Common myeloid progenitor, CD34-positive (primary cell): ENCODE measurements at regions not wholly inside any gene's neighbourhood (a gene's known extent, or its start where the extent isn't known, plus 50 kb on each side); places are given as distances from the start of the nearest gene placed in this dataset.

Source experiments
- CTCF ChIA-PET: fragments of 350-600 bp; sonication (Branson Sonifier 250); formaldehyde crosslinking; loops from one replicate; lab custom pipeline; 2021; ENCODE audit warnings: antibody characterized with exemption; lab: Charles Lee
- POLR2A ChIA-PET: fragments of 350-600 bp; sonication (Branson Sonifier 250); formaldehyde crosslinking; loops from one replicate; lab custom pipeline; 2021; ENCODE audit warnings: antibody characterized with exemption; lab: Charles Lee
- DNase-seq, 3 donors: peaks; one replicate each; pipeline versions ENCODE4 v3.0.0 to v3.0.0-alpha.2; 2013
- H3K27ac ChIP-seq, 2 experiments: 1 replicate in 1 of 2; 2 replicates in 1 of 2; pipeline ENCODE4 v1.7.0; 2013; ENCODE audit warnings: inconsistent platforms in 2 of 2, low read length in 2 of 2, mild to moderate bottlenecking in 2 of 2, low read depth in 1 of 2, moderate library complexity in 1 of 2; ENCODE audit not compliant: severe bottlenecking in 2 of 2, insufficient read depth in 1 of 2, poor library complexity in 1 of 2
- H3K27me3 ChIP-seq, 5 experiments: replicated peaks in 2 of 5; 1 replicate in 3 of 5; 2 replicates in 2 of 5; pipeline versions ENCODE4 v1.6.1 to v1.7.0; 2013; ENCODE audit warnings: low read length in 4 of 5, mild to moderate bottlenecking in 2 of 5, moderate library complexity in 2 of 5, inconsistent platforms in 1 of 5; ENCODE audit not compliant: insufficient read depth in 5 of 5, control insufficient read depth in 4 of 5
- H3K36me3 ChIP-seq, 4 experiments: 1 replicate in 2 of 4; 2 replicates in 2 of 4; pipeline versions ENCODE4 v1.6.1 to v1.7.0; 2013; ENCODE audit warnings: low read length in 3 of 4, control low read depth in 1 of 4, mild to moderate bottlenecking in 1 of 4; ENCODE audit not compliant: control insufficient read depth in 4 of 4, insufficient read depth in 4 of 4
- H3K4me1 ChIP-seq, 4 experiments: 1 replicate in 3 of 4; 2 replicates in 1 of 4; pipeline versions ENCODE4 v1.6.1 to v1.7.1; 2013; ENCODE audit warnings: low read length in 3 of 4, mild to moderate bottlenecking in 3 of 4, control low read depth in 1 of 4, inconsistent platforms in 1 of 4, moderate library complexity in 1 of 4; ENCODE audit not compliant: control insufficient read depth in 4 of 4, insufficient read depth in 4 of 4; ENCODE audit errors: control extremely low read depth in 1 of 4
- H3K4me3 ChIP-seq, 7 experiments: 1 replicate in 4 of 7; 2 replicates in 3 of 7; pipeline versions ENCODE4 v1.5.1 to v1.7.0; 2013; ENCODE audit warnings: mild to moderate bottlenecking in 7 of 7, low read length in 6 of 7, moderate library complexity in 6 of 7, inconsistent platforms in 2 of 7, low read depth in 2 of 7, control low read depth in 1 of 7; ENCODE audit not compliant: insufficient read depth in 4 of 7, control insufficient read depth in 1 of 7; ENCODE audit errors: extremely low read depth in 1 of 7
- H3K9me3 ChIP-seq, 5 experiments: 1 replicate in 4 of 5; 2 replicates in 1 of 5; pipeline versions ENCODE4 v1.6.1 to v1.7.1; 2013; ENCODE audit warnings: low read length in 4 of 5, mild to moderate bottlenecking in 2 of 5, inconsistent platforms in 1 of 5, low read depth in 1 of 5, moderate library complexity in 1 of 5; ENCODE audit not compliant: control insufficient read depth in 4 of 5, insufficient read depth in 2 of 5; ENCODE audit errors: control extremely low read depth in 1 of 5
- WGBS: methylation state at CpG from one replicate; pipeline ENCODE4 v1.1.5; 2013; ENCODE audit not compliant: insufficient coverage; 5-methylcytosine and 5-hydroxymethylcytosine counted together

DNA sequence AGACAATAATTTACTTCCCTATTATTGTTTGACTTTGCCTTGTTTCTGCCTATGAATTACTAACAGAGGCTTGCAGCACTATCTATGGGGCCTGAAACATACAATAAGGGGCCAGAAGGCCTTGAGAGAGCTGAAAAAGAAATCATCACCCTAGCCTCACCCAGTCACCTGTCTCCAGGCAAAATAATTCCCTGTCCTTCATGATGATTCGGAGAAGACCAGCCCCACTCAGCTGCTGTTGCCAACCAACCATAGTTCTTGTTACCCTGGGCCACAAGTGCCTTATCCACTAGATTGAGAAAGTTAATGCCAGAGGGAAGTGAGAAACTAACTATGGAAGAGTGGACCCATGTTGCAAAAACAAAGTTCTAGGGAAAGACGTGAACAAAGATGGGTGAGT lies 97.1 kb downstream of the ARF6 start:
- DNase-seq = no peak
- no peaks in the 10 kb centered on the region for H3K36me3 ChIP-seq
- no peak overlapping the region for H3K4me3 ChIP-seq
- WGBS = 100% methylated on average over 2 of the region's 2 CpGs
- no peak overlapping the region for H3K27ac ChIP-seq
- peaks cover 0 to 10% (median 0%) of the 10 kb centered on the region in 4 experiments for H3K4me1 ChIP-seq
- no peaks in the 10 kb centered on the region for H3K9me3 ChIP-seq
- no peaks in the 10 kb centered on the region for H3K27me3 ChIP-seq
- POLR2A ChIA-PET = no interaction called here
- CTCF ChIA-PET = interaction anchor here (0.8 to 2.1 kb wide), 2 partner anchors 9 to 10 kb away, joined by 3 to 6 read pairs; no protein-coding TSS in a partner anchor

DNA sequence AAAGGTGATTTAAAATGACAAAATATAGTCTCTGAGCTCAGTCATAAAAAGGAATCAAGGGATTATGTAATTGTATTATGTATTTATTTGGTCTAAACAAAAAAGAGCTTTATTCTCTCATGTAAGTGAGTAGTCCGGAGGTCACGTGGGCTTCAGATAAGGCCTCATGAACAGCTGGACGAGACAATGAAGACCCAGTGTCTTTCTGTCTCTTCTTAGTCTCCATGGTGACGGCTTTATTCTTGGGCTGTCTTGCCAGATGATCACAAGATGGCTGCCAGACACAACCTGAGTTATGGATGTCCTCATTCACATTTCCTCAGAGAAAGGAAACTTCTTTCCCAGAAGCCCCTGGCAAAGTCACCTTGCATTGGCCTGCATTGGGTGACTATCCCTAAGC lies 98.6 kb downstream of the ARF6 start:
- DNase-seq = no peak
- 98% methylated on average over 4 of the region's 4 CpGs for whole genome bisulfite sequencing
- no peaks in the 10 kb centered on the region for H3K9me3 ChIP-seq
- H3K27ac ChIP-seq = no peak overlapping the region
- ChIA-PET POLR2A (no interaction called here), CTCF (interaction anchor here (0.9 to 2.1 kb wide), 4 partner anchors 8 to 112 kb away, joined by 3 to 6 read pairs (median 6); no protein-coding TSS in a partner anchor)
- peaks cover 0 to 10% (median 0%) of the 10 kb centered on the region in 4 experiments for H3K4me1 ChIP-seq
- H3K36me3 ChIP-seq = no peaks in the 10 kb centered on the region
- H3K4me3 ChIP-seq = no peak overlapping the region
- H3K27me3 ChIP-seq = no peaks in the 10 kb centered on the region

DNA sequence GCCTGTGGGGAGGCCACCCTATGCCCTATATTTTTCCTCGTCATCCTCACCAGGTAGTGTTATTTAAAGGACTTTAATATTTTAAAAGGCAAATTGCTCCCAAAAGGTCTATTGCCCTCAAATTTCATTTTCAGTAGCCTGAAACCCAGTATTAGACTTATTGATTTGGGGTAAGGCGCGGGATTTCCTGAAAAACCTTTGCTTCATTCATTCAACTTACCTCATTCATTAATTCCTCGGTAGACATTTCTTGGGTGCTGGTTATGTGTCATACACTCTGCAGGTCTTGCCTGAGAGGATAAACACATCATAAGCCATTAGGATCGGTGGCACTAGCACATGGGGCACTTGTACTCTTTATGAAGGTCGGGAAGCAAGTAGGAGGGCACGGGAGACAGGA lies 99.2 kb downstream of the ARF6 start:
- POLR2A ChIA-PET = no interaction called here
- no peak for DNase-seq

DNA sequence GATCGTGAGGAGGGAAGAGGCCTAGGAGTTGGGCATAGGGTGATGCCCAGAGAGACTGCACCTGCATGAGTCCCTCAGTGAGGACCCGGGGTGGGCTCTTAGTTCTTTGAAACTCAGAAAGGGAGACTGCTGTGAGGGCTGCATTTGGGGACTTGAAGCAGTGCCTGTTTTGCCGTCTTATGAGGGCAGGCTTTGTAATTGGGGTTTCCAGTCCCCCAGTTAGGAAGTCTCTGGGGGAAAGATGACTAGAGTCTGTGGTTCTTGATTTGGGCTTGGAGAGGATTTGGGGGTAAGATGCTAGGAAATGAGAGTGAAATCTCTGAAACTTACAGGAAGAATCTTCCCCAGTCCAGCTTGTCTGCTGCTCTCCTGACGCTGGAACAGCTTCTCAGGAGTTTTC lies 99.6 kb downstream of the ARF6 start:
- WGBS = 98% methylated on average over 4 of the region's 4 CpGs
- H3K27ac ChIP-seq = no peak overlapping the region
- no peaks in the 10 kb centered on the region for H3K36me3 ChIP-seq
- no peak overlapping the region for H3K4me3 ChIP-seq
- no peaks in the 10 kb centered on the region for H3K27me3 ChIP-seq
- H3K4me1 ChIP-seq = peaks cover 0 to 11% (median 0%) of the 10 kb centered on the region in 4 experiments
- no peaks in the 10 kb centered on the region for H3K9me3 ChIP-seq
- DNase-seq = no peak
- POLR2A ChIA-PET = no interaction called here
- CTCF ChIA-PET = no interaction called here

More for the DNA sequence above, 99.2 kb downstream of the ARF6 start:
- no peak overlapping the region for H3K27ac ChIP-seq
- WGBS = 90% methylated on average over 5 of the region's 7 CpGs
- no peaks in the 10 kb centered on the region for H3K27me3 ChIP-seq
- H3K4me3 ChIP-seq = no peak overlapping the region
- H3K36me3 ChIP-seq = no peaks in the 10 kb centered on the region
- H3K9me3 ChIP-seq = no peaks in the 10 kb centered on the region
- CTCF ChIA-PET = interaction anchor here (1.5 to 2.1 kb wide), 2 partner anchors 8 to 112 kb away, joined by 5 to 6 read pairs; no protein-coding TSS in a partner anchor
- peaks cover 0 to 10% (median 0%) of the 10 kb centered on the region in 4 experiments for H3K4me1 ChIP-seq

DNA sequence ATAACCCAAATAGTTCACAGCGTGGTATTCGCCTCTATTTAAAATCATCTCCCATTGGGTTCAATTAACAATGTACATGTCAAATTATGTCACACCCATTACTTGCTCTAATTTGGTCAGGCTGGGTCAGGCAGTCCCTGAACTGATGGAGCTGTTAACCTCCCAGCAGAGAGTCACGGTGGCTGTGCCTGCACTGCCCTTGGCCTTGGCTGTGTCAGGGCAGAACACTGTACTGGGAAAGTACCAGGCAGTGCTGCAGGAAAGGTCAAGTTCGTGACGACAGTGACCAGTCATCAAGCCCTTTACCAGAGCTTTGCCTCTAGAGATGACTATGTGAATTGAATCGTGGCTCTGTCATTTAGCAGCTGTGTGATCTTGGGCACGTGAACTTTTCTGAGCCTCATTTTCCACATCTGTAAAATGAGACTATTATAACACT lies 100.0 kb downstream of the ARF6 start:
- Histone ChIP-seq H3K27ac (no peak overlapping the region), H3K9me3 (no peaks in the 10 kb centered on the region), H3K4me3 (no peak overlapping the region), H3K4me1 (peaks cover 0 to 16% (median 1%) of the 10 kb centered on the region in 4 experiments), H3K27me3 (no peaks in the 10 kb centered on the region), H3K36me3 (no peaks in the 10 kb centered on the region)
- no peak for DNase-seq
- CTCF ChIA-PET = no interaction called here
- WGBS = 95% methylated on average over 6 of the region's 7 CpGs
- POLR2A ChIA-PET = interaction anchor here (0.7 kb wide), 1 partner anchor 189 kb away, joined by 3 read pairs; no protein-coding TSS in a partner anchor

DNA sequence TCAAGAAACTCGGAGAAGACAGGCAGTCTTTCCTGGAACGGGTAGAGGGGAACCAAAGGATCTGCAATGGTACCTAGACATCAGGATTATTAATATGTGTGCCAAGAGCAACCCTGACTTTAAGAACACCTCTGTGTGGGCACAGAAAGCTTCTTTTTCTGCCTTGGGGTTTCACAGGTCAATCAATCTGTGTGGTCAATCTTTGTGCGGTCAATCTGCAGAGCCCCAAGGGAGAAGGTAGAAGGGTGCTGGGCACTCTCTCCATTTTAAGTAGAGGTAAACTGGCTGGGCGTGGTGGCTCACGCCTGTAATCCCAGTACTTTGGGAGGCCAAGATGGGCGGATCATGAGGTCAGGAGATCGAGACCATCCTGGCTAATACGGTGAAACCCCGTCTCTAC lies 100.7 kb downstream of the ARF6 start:
- H3K27ac ChIP-seq = no peak overlapping the region
- 96% methylated on average over 4 of the region's 9 CpGs for WGBS
- H3K9me3 ChIP-seq = no peaks in the 10 kb centered on the region
- no peak for DNase-seq
- ChIA-PET POLR2A (interaction anchor here (0.7 kb wide), 1 partner anchor 188 kb away, joined by 3 read pairs; no protein-coding TSS in a partner anchor), CTCF (no interaction called here)
- H3K4me1 ChIP-seq = peaks cover 0 to 21% (median 3%) of the 10 kb centered on the region in 4 experiments
- H3K36me3 ChIP-seq = no peaks in the 10 kb centered on the region
- no peak overlapping the region for H3K4me3 ChIP-seq
- H3K27me3 ChIP-seq = no peaks in the 10 kb centered on the region

DNA sequence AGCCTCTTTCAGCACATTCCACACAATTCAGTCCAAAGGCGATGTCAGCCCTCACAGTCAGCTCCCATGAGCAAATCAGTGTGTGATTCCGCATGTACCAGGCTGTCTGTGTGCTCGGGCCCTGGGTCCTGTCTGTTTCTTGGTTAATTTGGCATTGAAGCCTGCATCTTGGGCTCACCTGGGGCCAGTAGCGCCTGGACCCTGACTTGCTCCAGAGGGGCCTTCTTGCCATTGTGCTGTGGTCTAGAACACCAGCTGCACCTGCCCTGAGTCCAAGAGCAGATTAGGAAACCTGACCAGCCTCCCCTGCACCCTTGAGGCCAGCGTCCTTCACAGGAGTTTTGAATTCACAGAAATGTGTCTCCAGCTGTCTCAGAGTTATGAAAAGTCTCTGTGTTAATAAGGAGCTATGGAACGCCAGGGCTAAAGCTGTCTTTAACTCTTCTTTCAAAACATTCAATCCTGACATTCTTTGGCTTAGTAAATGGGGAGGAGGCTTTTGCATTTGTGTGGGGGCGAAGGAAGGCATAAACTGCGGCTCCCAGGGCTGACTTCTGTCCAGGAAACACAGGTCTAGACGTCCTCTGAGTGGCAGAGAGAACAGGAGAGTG lies 102.2 kb downstream of the ARF6 start:
- H3K27ac ChIP-seq = no peak overlapping the region
- ChIA-PET CTCF (interaction anchor here (1.0 kb wide), 1 partner anchor 32 kb away, joined by 5 read pairs; no protein-coding TSS in a partner anchor), POLR2A (interaction anchor here (0.6 kb wide), 1 partner anchor 63 kb away, joined by 3 read pairs; no protein-coding TSS in a partner anchor)
- no peaks in the 10 kb centered on the region for H3K27me3 ChIP-seq
- H3K36me3 ChIP-seq = no peaks in the 10 kb centered on the region
- peaks cover 11 to 31% (median 17%) of the 10 kb centered on the region in 4 experiments for H3K4me1 ChIP-seq
- no peaks in the 10 kb centered on the region for H3K9me3 ChIP-seq
- WGBS = 90% methylated on average over 7 of the region's 9 CpGs
- H3K4me3 ChIP-seq = no peak overlapping the region
- no peak for DNase-seq
